RWPE2 (cell line): ENCODE measurements at regions not wholly inside any gene's neighbourhood (a gene's known extent, or its start where the extent isn't known, plus 50 kb on each side); places are given as distances from the start of the nearest gene placed in this dataset.

Experiments
- ATAC-seq: fragments of 200-7000 bp; cut with Tn5 transposase; 3 replicates; pipeline ENCODE4 v1.9.1; 2021; ENCODE audit warnings: low read depth
- DNase-seq: peaks from one replicate; pipeline ENCODE4 v3.0.0-alpha.2; 2020; ENCODE audit warnings: low spot score
- H3K27ac ChIP-seq: fragments of 450-650 bp; 2 replicates; pipeline ENCODE4 v1.5.1; 2017; ENCODE audit warnings: mild to moderate bottlenecking; ENCODE audit not compliant: poor library complexity, severe bottlenecking
- H3K27me3 ChIP-seq: fragments of 250-450 bp; sonication (Bioruptor Pico); 2 replicates; pipeline ENCODE4 v1.5.1; 2021; ENCODE audit warnings: mild to moderate bottlenecking, moderate library complexity; ENCODE audit not compliant: insufficient read depth, poor library complexity, severe bottlenecking
- H3K36me3 ChIP-seq: fragments of 250-450 bp; sonication (Bioruptor Pico); 2 replicates; pipeline ENCODE4 v1.5.1; 2020; ENCODE audit warnings: low read depth, mild to moderate bottlenecking, moderate library complexity
- H3K4me1 ChIP-seq: fragments of 250-450 bp; sonication (Bioruptor Pico); 2 replicates; pipeline ENCODE4 v1.5.1; 2021; ENCODE audit warnings: mild to moderate bottlenecking, moderate library complexity; ENCODE audit not compliant: insufficient read depth, poor library complexity, severe bottlenecking
- H3K4me3 ChIP-seq: fragments of 250-450 bp; sonication (Bioruptor Pico); 2 replicates; pipeline ENCODE4 v1.5.1; 2021; ENCODE audit warnings: mild to moderate bottlenecking, moderate library complexity; ENCODE audit not compliant: severe bottlenecking
- H3K9me3 ChIP-seq: fragments of 250-450 bp; sonication (Bioruptor Pico); 2 replicates; pipeline ENCODE4 v1.5.1; 2021; ENCODE audit warnings: mild to moderate bottlenecking, moderate library complexity; ENCODE audit not compliant: severe bottlenecking
- CTCF ChIP-seq: fragments of 450-650 bp; IDR thresholded peaks from one replicate; pipeline ENCODE4 v1.5.1; 2017; ENCODE audit warnings: mild to moderate bottlenecking, moderate library complexity; ENCODE audit not compliant: poor library complexity, severe bottlenecking

- no peak for ATAC-seq
- H3K36me3 ChIP-seq = no peaks in the 10 kb centered on the region
Observed at GRCh38 chr4:126986005-126986404, 646.8 kb upstream of the INTU start.

GRCh38 chr4:126986828-126987227 lies 645.9 kb upstream of the INTU start:
- Histone ChIP-seq H3K27me3 (no peaks in the 10 kb centered on the region), H3K4me1 (no peaks in the 10 kb centered on the region), H3K27ac (no peak overlapping the region), H3K9me3 (peaks cover 4% of the 10 kb centered on the region), H3K4me3 (no peak overlapping the region), H3K36me3 (no peaks in the 10 kb centered on the region)
- no peak for TF ChIP-seq CTCF
- DNase-seq (no peak), ATAC-seq (peak; percentile 75)

More at GRCh38 chr4:126986005-126986404, 646.8 kb upstream of the INTU start:
- no peaks in the 10 kb centered on the region for H3K27me3 ChIP-seq
- H3K9me3 ChIP-seq = peaks cover 4% of the 10 kb centered on the region
- TF ChIP-seq CTCF = no peak
- no peak for DNase-seq
- no peak overlapping the region for H3K4me3 ChIP-seq
- H3K27ac ChIP-seq = no peak overlapping the region
- H3K4me1 ChIP-seq = no peaks in the 10 kb centered on the region

DNA sequence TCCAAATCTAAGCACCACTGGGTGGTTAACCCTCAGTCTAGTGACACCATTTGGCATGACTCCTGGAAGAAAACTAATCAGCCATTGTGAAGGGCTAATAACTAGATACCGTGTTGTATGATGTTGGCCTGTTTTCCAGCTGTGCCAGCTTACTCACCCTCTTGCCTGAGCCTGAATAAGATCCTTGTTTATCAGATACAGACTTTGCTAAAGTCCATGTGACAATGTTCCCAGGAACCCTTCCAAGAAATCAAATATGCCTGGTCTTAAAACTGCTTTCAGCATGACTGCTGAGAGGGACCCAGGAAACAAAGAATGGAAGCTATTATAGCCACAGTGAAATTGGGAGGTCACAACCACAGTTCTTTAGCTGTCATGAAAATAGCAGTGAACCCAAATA lies 640.8 kb upstream of the INTU start:
- H3K27ac ChIP-seq = no peak overlapping the region
- TF ChIP-seq CTCF = no peak
- DNase-seq (no peak), ATAC-seq (no peak)
- H3K4me3 ChIP-seq = no peak overlapping the region
- H3K4me1 ChIP-seq = no peaks in the 10 kb centered on the region
- H3K36me3 ChIP-seq = no peaks in the 10 kb centered on the region
- no peaks in the 10 kb centered on the region for H3K27me3 ChIP-seq
- no peaks in the 10 kb centered on the region for H3K9me3 ChIP-seq

GRCh38 chr4:126992910-126993309 lies 639.8 kb upstream of the INTU start:
- Histone ChIP-seq H3K4me3 (no peak overlapping the region), H3K27ac (no peak overlapping the region), H3K9me3 (no peaks in the 10 kb centered on the region), H3K4me1 (no peaks in the 10 kb centered on the region), H3K36me3 (no peaks in the 10 kb centered on the region), H3K27me3 (no peaks in the 10 kb centered on the region)
- no peak for TF ChIP-seq CTCF
- ATAC-seq (no peak), DNase-seq (no peak)

- ATAC-seq (no peak), DNase-seq (no peak)
- no peaks in the 10 kb centered on the region for H3K36me3 ChIP-seq
Observed at GRCh38 chr4:126993351-126993750, 639.4 kb upstream of the INTU start.

More at GRCh38 chr4:126993351-126993750, 639.4 kb upstream of the INTU start:
- TF ChIP-seq CTCF = no peak
- no peak overlapping the region for H3K27ac ChIP-seq
- no peaks in the 10 kb centered on the region for H3K4me1 ChIP-seq
- no peaks in the 10 kb centered on the region for H3K9me3 ChIP-seq
- H3K27me3 ChIP-seq = no peaks in the 10 kb centered on the region
- no peak overlapping the region for H3K4me3 ChIP-seq
